ENCODE measurements at regions not wholly inside any gene's neighbourhood (a gene's known extent, or its start where the extent isn't known, plus 50 kb on each side); places are given as distances from the start of the nearest gene placed in this dataset.

DNA sequence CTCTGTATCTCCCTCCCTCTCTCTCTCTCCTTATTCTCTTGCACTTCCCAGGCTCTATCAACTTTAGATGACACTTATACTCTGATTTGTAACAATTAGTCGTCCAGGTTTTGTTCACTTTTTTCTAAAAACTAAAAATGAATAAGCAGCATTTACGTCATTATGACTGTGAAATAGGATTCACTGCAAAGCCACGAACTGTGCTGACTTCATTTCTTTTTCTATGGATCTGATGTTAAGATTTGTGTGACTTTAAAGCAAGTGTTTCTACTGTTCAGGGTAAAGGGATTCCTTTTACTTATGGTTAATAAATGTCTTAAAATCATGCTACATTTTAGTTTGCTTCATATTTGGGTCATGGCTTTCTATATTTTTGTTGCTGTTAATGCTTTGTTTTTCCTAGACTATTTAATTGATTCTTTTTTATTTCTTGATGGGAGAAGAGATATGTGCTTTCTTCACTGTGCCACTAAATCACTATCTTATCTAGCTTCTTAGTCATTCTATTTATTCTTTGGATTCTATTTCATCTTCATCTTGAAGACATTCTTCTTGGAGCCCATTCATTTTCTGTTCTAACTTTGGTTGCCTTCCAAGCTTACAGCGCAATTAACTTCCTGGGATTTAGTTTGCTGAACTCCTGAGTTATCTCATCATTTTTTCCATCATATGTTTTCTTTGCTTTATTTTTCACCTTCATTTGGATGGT lies 480.4 kb upstream of the TRIB2 start:
- no peak for DNase-seq (ENCODE audit: low read depth)
- TF ChIP-seq, protein P1, sequence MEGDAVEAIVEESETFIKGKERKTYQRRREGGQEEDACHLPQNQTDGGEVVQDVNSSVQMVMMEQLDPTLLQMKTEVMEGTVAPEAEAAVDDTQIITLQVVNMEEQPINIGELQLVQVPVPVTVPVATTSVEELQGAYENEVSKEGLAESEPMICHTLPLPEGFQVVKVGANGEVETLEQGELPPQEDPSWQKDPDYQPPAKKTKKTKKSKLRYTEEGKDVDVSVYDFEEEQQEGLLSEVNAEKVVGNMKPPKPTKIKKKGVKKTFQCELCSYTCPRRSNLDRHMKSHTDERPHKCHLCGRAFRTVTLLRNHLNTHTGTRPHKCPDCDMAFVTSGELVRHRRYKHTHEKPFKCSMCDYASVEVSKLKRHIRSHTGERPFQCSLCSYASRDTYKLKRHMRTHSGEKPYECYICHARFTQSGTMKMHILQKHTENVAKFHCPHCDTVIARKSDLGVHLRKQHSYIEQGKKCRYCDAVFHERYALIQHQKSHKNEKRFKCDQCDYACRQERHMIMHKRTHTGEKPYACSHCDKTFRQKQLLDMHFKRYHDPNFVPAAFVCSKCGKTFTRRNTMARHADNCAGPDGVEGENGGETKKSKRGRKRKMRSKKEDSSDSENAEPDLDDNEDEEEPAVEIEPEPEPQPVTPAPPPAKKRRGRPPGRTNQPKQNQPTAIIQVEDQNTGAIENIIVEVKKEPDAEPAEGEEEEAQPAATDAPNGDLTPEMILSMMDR (conservative IDR thresholded peaks at IDR 0.05; ENCODE audit: low read length): no peak
- H3K4me3 ChIP-seq (ENCODE audit: low read length): no peak overlapping the region

DNA sequence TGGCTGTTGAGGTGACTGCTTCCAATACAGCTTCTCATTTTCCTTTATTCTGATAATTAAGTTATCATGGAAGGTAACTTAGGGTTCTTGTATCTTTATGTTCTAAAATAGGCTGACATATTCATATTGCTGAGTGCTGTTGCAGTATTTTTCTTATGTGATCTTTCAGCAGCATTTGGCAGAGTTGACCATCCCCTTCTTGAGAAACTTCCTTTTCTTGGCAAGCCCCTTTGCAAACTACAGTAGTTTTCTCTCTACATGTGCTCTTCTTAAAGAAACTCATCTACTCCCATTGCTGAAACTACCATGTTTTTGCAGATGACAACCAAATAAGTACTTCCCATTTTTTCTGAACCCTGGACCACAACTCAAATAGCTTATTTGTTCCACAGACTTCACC lies 476.5 kb upstream of the TRIB2 start:
- TF ChIP-seq, protein P1 (conservative IDR thresholded peaks at IDR 0.05; ENCODE audit: low read length): no peak
- H3K4me3 ChIP-seq (ENCODE audit: low read length): no peak overlapping the region
- no peak for DNase-seq (ENCODE audit: low read depth)

DNA sequence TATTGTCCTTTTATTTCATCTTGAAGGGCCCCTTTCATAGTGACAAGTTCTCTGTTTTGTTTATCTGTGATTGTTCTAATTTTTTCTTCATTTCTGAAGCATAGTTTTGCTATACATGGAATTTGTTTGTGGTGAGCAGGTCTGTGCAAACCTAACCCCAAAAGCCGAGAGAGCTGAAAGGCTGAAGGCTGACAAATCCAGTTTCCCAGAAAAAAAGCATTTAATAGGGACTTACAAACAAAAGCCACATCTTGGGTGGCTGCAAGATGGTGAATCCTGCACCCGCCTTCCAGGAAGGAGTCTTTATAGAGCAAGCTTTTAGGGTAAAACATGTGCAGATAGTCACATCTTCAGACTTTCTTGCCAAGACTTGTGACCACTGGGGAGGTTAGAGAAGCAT lies 473.4 kb upstream of the TRIB2 start:
- DNase-seq (ENCODE audit: low read depth): peak; percentile 37
- TF ChIP-seq, protein P1 (conservative IDR thresholded peaks at IDR 0.05; ENCODE audit: low read length): no peak
- no peak overlapping the region for H3K4me3 ChIP-seq (ENCODE audit: low read length)

DNA sequence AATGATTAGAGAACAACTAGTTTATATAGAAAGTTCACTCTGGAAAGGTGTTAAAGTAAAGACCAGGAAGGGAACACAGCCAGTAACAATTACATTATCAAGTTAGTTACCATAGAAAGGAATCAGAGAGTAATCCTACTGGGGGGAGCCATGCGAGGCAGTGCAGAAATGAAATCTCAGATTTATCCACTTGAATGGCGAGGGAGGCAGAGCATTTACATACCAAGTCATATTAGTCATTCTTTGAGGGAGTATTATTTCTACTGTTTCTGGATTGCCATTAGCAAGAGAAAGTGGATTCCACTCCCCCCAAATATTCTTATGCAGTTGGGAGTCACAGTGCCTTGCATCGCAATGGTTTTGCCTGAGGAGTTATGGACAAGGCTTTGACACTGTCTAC lies 472.7 kb upstream of the TRIB2 start:
- peak; percentile 19 for DNase-seq (ENCODE audit: low read depth)
- H3K4me3 ChIP-seq (ENCODE audit: low read length): no peak overlapping the region
- TF ChIP-seq, protein P1 (conservative IDR thresholded peaks at IDR 0.05; ENCODE audit: low read length): no peak

DNA sequence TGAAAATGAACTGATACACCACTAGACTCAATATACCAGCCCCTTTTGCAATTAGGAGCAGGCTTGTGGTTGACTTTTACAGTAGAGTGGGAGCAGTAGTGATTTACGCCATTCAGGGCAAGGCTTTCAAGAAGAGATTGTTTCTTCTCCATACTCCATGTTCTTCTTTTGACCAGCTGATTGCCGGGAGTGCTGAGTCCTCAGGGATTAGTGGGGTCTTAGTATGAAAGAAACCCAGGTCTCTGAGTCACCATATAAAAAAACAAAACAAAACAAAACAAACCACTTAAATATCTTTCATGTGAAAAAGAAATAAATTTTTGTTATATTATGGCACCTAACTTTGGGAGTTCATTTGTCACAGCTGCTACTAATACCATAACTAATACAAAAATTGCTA lies 465.6 kb upstream of the TRIB2 start:
- H3K4me3 ChIP-seq (ENCODE audit: low read length): no peak overlapping the region
- no peak for DNase-seq (ENCODE audit: low read depth)
- TF ChIP-seq, protein P1 (conservative IDR thresholded peaks at IDR 0.05; ENCODE audit: low read length): no peak

DNA sequence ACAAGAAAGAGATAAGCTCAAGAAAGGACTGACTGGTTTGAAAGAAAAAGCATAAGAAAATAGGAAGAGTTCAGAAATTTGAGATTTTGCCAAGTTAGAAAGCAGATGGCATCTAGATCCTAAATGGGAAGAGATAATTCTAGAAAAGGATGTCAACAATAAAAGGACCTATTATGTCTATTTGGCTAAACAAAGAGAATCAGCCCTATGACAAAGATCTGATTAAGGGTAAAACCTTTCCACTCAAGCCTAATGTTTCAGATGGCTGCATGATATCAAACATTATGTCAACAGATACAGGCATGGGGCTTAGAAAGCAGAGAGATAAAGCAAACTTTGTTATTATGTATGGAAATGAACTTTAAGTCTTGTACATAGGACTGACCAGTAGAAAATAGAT lies 465.0 kb upstream of the TRIB2 start:
- TF ChIP-seq, protein P1 (conservative IDR thresholded peaks at IDR 0.05; ENCODE audit: low read length): no peak
- H3K4me3 ChIP-seq (ENCODE audit: low read length): no peak overlapping the region
- DNase-seq (ENCODE audit: low read depth): no peak

DNA sequence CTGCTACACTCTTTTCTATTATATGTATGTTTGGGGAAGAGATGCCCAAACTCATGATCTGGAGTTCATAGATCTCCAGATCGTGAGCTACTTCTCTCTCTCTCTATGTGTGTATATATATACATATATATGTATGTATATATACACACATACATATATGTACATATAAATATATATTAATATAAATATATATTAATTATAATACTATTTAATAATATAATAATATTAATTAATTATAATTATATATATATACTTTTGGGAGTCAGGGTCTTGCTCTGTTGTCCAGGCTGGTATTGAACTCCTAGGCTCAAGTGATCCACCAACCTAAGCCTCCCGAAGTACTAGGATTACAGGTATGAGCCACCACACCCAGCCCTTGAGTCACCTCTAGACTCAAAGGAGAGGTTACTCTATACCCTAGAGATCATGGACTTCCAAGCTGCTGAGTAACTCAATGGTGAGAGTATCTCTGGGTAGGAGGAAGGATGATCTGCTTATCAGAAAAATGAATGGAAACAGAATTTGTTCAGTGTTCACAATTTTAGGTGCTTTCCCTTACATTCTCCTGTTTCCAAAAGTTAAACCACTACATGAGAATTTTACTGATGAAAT lies 463.5 kb upstream of the TRIB2 start:
- no peak for DNase-seq (ENCODE audit: low read depth)
- TF ChIP-seq, protein P1 (conservative IDR thresholded peaks at IDR 0.05; ENCODE audit: low read length): no peak
- H3K4me3 ChIP-seq (ENCODE audit: low read length): no peak overlapping the region

Data from AG10803 (cell line).